Esophagus muscularis mucosa (tissue), 4 donors: ENCODE measurements at regions not wholly inside any gene's neighbourhood (a gene's known extent, or its start where the extent isn't known, plus 50 kb on each side); places are given as distances from the start of the nearest gene placed in this dataset.

Experiments
- DNase-seq: peaks from one replicate; pipeline ENCODE4 v3.0.0-alpha.2; 2017; ENCODE audit errors: extremely low spot score
- H3K27ac ChIP-seq, 4 donors: fragments of 200-600 bp; sonication (generic); replicated peaks in 1 of 4; 1 replicate in 3 of 4; 2 replicates in 1 of 4; pipeline ENCODE4 v1.5.1; 2016 to 2019; ENCODE audit warnings: mild to moderate bottlenecking in 1 of 4
- H3K27me3 ChIP-seq, 4 donors: fragments of 200-600 bp; sonication (generic); one replicate each; pipeline versions ENCODE4 v1.5.1 to v1.6.0; 2016 to 2019
- H3K36me3 ChIP-seq, 4 donors: fragments of 200-600 bp; sonication (generic); one replicate each; pipeline ENCODE4 v1.5.1; 2016 to 2019
- H3K4me1 ChIP-seq, 4 donors: fragments of 200-600 bp; sonication (generic); one replicate each; pipeline ENCODE4 v1.5.1; 2016 to 2019
- H3K4me3 ChIP-seq, 4 donors: fragments of 200-600 bp; sonication (generic); 1 replicate in 2 of 4; 2 replicates in 2 of 4; pipeline ENCODE4 v1.5.1; 2016 to 2019; ENCODE audit warnings: mild to moderate bottlenecking in 4 of 4, moderate library complexity in 1 of 4
- H3K9me3 ChIP-seq, 4 donors: fragments of 200-600 bp; sonication (generic); 1 replicate in 3 of 4; 2 replicates in 1 of 4; pipeline ENCODE4 v1.5.1; 2016 to 2019
- EP300 ChIP-seq: sonication (generic); formaldehyde crosslinking; IDR thresholded peaks from one replicate; pipeline ENCODE4 v1.6.1; 2017; ENCODE audit warnings: antibody characterized with exemption
- POLR2A ChIP-seq: fragments of 450-650 bp; IDR thresholded peaks from one replicate; pipeline ENCODE4 v1.6.1; 2017; ENCODE audit warnings: antibody characterized with exemption, moderate library complexity, mild to moderate bottlenecking, low read depth
- POLR2AphosphoS5 ChIP-seq, 2 donors: sonication (generic); formaldehyde crosslinking; IDR thresholded peaks; one replicate each; pipeline ENCODE4 v1.6.1; 2017; ENCODE audit warnings: antibody characterized with exemption in 2 of 2
- WGBS: methylation state at CpG from one replicate; pipeline ENCODE4 v1.1.5; 2018; 5-methylcytosine and 5-hydroxymethylcytosine counted together
- intact Hi-C: fragments of 100-400 bp; cut with DNase I; formaldehyde crosslinking; loops from one replicate; pipeline ENCODE4 v1.15.1; 2023
- TF ChIP-seq, protein P1 (sequence below), 3 experiments: fragments of 200-600 bp in 2 of 3; fragments of 450-650 bp in 1 of 3; sonication (generic) in 2 of 3; IDR thresholded peaks; one replicate each; pipeline ENCODE4 v1.5.1; 2017 to 2019; ENCODE audit warnings: antibody characterized with exemption in 3 of 3, mild to moderate bottlenecking in 2 of 3, moderate library complexity in 1 of 3

DNA sequence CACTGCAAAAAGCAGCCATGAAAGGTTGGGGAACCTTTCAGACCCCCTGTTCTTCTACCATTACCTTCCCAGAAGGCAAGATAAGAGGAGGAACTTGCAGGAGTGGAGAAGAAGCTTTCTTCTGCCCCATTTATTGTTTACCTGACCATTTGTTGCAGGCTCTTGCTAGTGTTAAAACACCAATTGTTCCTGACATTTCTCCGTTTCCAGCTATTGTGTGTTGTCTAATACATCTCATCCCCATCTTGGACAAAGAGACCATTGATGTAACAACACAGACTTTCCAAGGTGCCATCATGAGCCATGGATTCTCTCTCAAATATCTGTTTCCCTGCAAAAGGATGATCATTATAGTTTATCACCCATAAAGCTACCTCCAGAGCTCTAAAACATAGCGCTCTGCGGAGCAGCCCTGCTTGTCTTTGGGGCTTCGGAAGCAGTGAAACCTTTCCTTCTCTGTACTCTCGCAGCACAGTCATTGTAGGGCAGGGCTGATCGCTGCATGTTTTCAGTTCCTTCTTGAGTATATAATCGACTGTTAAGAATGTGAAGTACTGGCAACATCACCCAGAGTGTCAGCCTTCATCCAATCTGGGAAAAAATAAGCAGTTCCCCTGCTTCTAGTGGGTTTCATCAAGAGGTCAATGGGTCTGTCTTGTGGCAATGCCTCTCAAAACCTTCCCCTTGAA is 680.0 kb downstream of the SEMA5A start:
- H3K27me3 ChIP-seq: no peaks in the 10 kb centered on the region
- no peaks in the 10 kb centered on the region for H3K36me3 ChIP-seq
- no peak overlapping the region for H3K4me3 ChIP-seq
- TF ChIP-seq EP300 (no peak), POLR2A (no peak), POLR2AphosphoS5 (IDR thresholded peaks at IDR 0.05) (no peak)
- TF ChIP-seq, protein P1, sequence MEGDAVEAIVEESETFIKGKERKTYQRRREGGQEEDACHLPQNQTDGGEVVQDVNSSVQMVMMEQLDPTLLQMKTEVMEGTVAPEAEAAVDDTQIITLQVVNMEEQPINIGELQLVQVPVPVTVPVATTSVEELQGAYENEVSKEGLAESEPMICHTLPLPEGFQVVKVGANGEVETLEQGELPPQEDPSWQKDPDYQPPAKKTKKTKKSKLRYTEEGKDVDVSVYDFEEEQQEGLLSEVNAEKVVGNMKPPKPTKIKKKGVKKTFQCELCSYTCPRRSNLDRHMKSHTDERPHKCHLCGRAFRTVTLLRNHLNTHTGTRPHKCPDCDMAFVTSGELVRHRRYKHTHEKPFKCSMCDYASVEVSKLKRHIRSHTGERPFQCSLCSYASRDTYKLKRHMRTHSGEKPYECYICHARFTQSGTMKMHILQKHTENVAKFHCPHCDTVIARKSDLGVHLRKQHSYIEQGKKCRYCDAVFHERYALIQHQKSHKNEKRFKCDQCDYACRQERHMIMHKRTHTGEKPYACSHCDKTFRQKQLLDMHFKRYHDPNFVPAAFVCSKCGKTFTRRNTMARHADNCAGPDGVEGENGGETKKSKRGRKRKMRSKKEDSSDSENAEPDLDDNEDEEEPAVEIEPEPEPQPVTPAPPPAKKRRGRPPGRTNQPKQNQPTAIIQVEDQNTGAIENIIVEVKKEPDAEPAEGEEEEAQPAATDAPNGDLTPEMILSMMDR (IDR thresholded peaks at IDR 0.05): no peak
- H3K27ac ChIP-seq: no peak overlapping the region
- intact Hi-C loops: no loop called here
- 89% methylated on average over 7 of the region's 7 CpGs for WGBS
- H3K9me3 ChIP-seq: peaks cover 0 to 8% (median 0%) of the 10 kb centered on the region in 4 donors
- no peaks in the 10 kb centered on the region for H3K4me1 ChIP-seq
- DNase-seq: no peak

GRCh38 chr5:8868283-8868682 is 677.6 kb downstream of the SEMA5A start:
- H3K36me3 ChIP-seq: no peaks in the 10 kb centered on the region
- H3K9me3 ChIP-seq: peaks cover 0 to 8% (median 0%) of the 10 kb centered on the region in 4 donors
- DNase-seq: no peak
- 70% methylated on average over 1 of the region's 1 CpG for WGBS
- no peaks in the 10 kb centered on the region for H3K27me3 ChIP-seq
- H3K27ac ChIP-seq: no peak overlapping the region
- intact Hi-C loops: no loop called here
- H3K4me3 ChIP-seq: no peak overlapping the region
- H3K4me1 ChIP-seq: no peaks in the 10 kb centered on the region
- TF ChIP-seq POLR2AphosphoS5 (IDR thresholded peaks at IDR 0.05) (no peak), EP300 (no peak), POLR2A (no peak)
- TF ChIP-seq, protein P1 (IDR thresholded peaks at IDR 0.05): no peak

GRCh38 chr5:8869932-8870331 is 675.9 kb downstream of the SEMA5A start:
- no peaks in the 10 kb centered on the region for H3K9me3 ChIP-seq
- no peaks in the 10 kb centered on the region for H3K36me3 ChIP-seq
- H3K4me1 ChIP-seq: no peaks in the 10 kb centered on the region
- no peaks in the 10 kb centered on the region for H3K27me3 ChIP-seq
- intact Hi-C loops: no loop called here
- no peak overlapping the region for H3K27ac ChIP-seq
- no peak overlapping the region for H3K4me3 ChIP-seq
- no peak for TF ChIP-seq POLR2AphosphoS5 (IDR thresholded peaks at IDR 0.05)
- TF ChIP-seq EP300: no peak
- TF ChIP-seq, protein P1 (IDR thresholded peaks at IDR 0.05): no peak
- TF ChIP-seq POLR2A: no peak
- no peak for DNase-seq
- 77% methylated on average over 9 of the region's 12 CpGs for WGBS

DNA sequence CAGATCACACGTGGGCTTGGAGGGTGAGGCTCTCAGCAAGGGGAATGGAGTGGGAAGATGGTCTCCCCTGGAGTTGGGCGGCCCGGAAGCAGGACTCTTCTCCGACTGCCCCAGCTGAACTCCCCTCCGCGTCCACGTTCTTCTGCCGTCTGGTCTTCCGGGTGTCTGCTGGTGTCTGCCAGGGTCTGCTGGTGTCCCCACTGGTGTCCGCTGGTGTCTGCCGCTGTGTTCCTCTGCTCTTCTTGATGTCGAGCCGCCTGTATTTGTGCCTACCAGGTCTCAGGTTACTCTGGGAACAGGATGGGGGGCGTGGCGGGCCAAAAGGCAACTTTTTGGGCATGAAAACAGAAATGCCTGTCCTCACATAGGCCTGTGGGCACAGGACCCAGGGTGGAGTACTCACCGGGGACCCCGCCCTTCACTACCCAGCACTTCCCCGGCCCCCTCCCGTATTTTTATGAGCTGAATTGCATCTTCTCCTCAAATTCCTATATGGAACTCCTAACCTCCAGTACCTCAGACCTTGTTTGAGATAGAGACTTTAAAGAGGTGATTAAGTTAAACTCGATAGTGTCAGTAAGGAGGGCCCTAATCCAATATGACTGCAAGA is 675.4 kb downstream of the SEMA5A start:
- H3K27me3 ChIP-seq: no peaks in the 10 kb centered on the region
- intact Hi-C loops: no loop called here
- no peak overlapping the region for H3K4me3 ChIP-seq
- TF ChIP-seq, protein P1 (IDR thresholded peaks at IDR 0.05): no peak
- TF ChIP-seq POLR2AphosphoS5 (IDR thresholded peaks at IDR 0.05) (no peak), POLR2A (no peak), EP300 (no peak)
- 87% methylated on average over 20 of the region's 20 CpGs for WGBS
- no peaks in the 10 kb centered on the region for H3K4me1 ChIP-seq
- H3K27ac ChIP-seq: no peak overlapping the region
- no peaks in the 10 kb centered on the region for H3K9me3 ChIP-seq
- no peak for DNase-seq
- H3K36me3 ChIP-seq: no peaks in the 10 kb centered on the region

- Histone ChIP-seq H3K27ac (no peak overlapping the region), H3K9me3 (no peaks in the 10 kb centered on the region), H3K27me3 (no peaks in the 10 kb centered on the region), H3K36me3 (no peaks in the 10 kb centered on the region), H3K4me3 (no peak overlapping the region), H3K4me1 (no peaks in the 10 kb centered on the region)
- no peak for TF ChIP-seq EP300
- no peak for TF ChIP-seq POLR2AphosphoS5 (IDR thresholded peaks at IDR 0.05)
- TF ChIP-seq POLR2A: no peak
- TF ChIP-seq, protein P1 (IDR thresholded peaks at IDR 0.05): no peak
- no peak for DNase-seq
- WGBS: 63% methylated on average over 7 of the region's 7 CpGs
- intact Hi-C loops: no loop called here
Observed at GRCh38 chr5:8870959-8871355, 674.9 kb downstream of the SEMA5A start.
